BLaER1 treated with 17β-estradiol and CSF1 and Interleukin-3, amounts not matched to agents 10 nM and 100 nM (cell line): ENCODE measurements at regions not wholly inside any gene's neighbourhood (a gene's known extent, or its start where the extent isn't known, plus 50 kb on each side); places are given as distances from the start of the nearest gene placed in this dataset.

Source experiments
- H3K27ac ChIP-seq, 11 experiments: shearing (Covaris generic); formaldehyde crosslinking; 2 replicates each; pipeline ENCODE4 v1.8.1; 2022
- H3K27me3 ChIP-seq, 11 experiments: shearing (Covaris generic); formaldehyde crosslinking; 2 replicates each; pipeline ENCODE4 v1.8.1; 2022
- H3K36me3 ChIP-seq, 11 experiments: shearing (Covaris generic); formaldehyde crosslinking; 2 replicates each; pipeline ENCODE4 v1.8.1; 2022
- H3K4me1 ChIP-seq, 10 experiments: shearing (Covaris generic); formaldehyde crosslinking; 2 replicates each; pipeline ENCODE4 v1.8.1; 2022
- H3K4me2 ChIP-seq, 11 experiments: shearing (Covaris generic); formaldehyde crosslinking; 2 replicates each; pipeline ENCODE4 v1.8.1; 2022
- H3K4me3 ChIP-seq, 10 experiments: shearing (Covaris generic); formaldehyde crosslinking; 2 replicates each; pipeline ENCODE4 v1.8.1; 2022
- H3K9ac ChIP-seq, 11 experiments: shearing (Covaris generic); formaldehyde crosslinking; 2 replicates each; pipeline ENCODE4 v1.8.1; 2022
- H3K9me3 ChIP-seq, 11 experiments: shearing (Covaris generic); formaldehyde crosslinking; replicated peaks in 1 of 11; 2 replicates each; pipeline ENCODE4 v1.8.1; 2022
- H4K20me1 ChIP-seq, 11 experiments: shearing (Covaris generic); formaldehyde crosslinking; 2 replicates each; pipeline ENCODE4 v1.8.1; 2022
- Cebpa-rat ChIP-seq, 11 experiments: shearing (Covaris generic); IDR thresholded peaks; 2 replicates each; pipeline ENCODE4 v1.8.1; 2022

DNA sequence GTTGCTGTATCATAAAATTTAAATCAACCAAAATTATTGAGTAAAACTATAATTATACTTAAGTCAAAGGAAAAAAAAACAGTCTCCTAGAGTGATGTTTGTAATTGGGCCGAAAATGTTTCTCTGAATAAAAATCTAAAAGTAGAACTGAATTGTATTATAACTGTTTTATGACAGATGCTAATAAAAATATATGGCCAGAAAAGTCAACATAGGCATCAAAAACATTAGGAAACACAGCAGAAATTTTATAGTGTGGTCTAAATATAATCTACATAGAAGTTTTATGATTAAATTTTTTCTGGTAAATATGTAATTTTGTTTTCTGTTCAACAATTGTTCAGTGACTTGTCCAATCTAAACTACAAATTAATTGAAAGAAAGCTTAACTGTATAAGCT, 277.8 kb downstream of the ALX1 start:
- Histone ChIP-seq H3K9ac (no peak overlapping the region), H3K4me3 (no peak overlapping the region), H3K27ac (no peak overlapping the region), H3K27me3 (no peaks in the 10 kb centered on the region), H3K4me2 (no peak overlapping the region), H3K4me1 (no peaks in the 10 kb centered on the region), H4K20me1 (no peaks in the 10 kb centered on the region), H3K9me3 (no peaks in the 10 kb centered on the region), H3K36me3 (no peaks in the 10 kb centered on the region)
- TF ChIP-seq Cebpa-rat (IDR thresholded peaks at IDR 0.05): no peak

DNA sequence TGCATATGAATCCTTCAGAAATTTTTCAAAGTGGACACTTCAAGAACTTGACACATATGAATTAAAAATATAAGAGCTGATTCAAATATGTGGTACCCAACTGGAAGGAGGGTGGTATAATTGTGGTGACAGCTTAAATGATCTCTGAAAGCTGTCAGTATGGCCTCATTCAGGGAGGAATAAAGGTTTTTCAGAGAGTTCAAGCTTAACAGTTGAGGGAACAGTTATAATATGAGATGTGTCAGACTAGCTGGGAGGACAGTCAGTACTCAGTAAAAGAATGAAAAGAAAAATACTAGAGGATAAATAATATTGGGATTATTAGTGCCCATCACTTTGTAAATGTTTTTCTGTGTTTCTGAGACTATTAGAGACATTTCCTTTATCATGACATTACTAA, 277.5 kb downstream of the RASSF9 start:
- no peaks in the 10 kb centered on the region for H3K27me3 ChIP-seq
- no peak overlapping the region for H3K4me3 ChIP-seq
- H3K36me3 ChIP-seq: no peaks in the 10 kb centered on the region
- no peak overlapping the region for H3K9ac ChIP-seq
- no peak overlapping the region for H3K4me2 ChIP-seq
- no peaks in the 10 kb centered on the region for H4K20me1 ChIP-seq
- H3K9me3 ChIP-seq: no peaks in the 10 kb centered on the region
- no peak for TF ChIP-seq Cebpa-rat (IDR thresholded peaks at IDR 0.05)
- no peaks in the 10 kb centered on the region for H3K4me1 ChIP-seq
- H3K27ac ChIP-seq: no peak overlapping the region

DNA sequence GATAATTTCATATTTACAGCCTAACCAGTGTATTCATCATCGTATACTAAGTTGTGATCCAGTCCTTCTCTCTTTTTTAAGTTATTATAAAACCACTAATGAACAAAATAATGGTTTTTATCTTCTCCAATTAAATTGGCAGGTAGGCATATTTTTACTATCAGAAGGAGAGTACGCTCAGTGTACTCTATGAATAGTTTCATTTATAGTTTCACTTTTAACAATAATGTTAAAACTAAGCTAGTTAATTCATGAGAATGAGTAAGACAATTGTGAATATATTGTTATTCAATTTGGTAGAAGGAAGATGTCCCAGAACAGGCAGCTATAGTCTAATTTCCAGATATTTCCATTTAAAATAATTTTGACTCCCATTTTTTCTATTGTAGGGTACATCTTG, 277.1 kb downstream of the RASSF9 start:
- no peak for TF ChIP-seq Cebpa-rat (IDR thresholded peaks at IDR 0.05)
- H3K9ac ChIP-seq: no peak overlapping the region
- H3K9me3 ChIP-seq: no peaks in the 10 kb centered on the region
- no peak overlapping the region for H3K27ac ChIP-seq
- H3K4me2 ChIP-seq: no peak overlapping the region
- H4K20me1 ChIP-seq: no peaks in the 10 kb centered on the region
- H3K4me1 ChIP-seq: no peaks in the 10 kb centered on the region
- no peak overlapping the region for H3K4me3 ChIP-seq
- H3K36me3 ChIP-seq: no peaks in the 10 kb centered on the region
- H3K27me3 ChIP-seq: no peaks in the 10 kb centered on the region

DNA sequence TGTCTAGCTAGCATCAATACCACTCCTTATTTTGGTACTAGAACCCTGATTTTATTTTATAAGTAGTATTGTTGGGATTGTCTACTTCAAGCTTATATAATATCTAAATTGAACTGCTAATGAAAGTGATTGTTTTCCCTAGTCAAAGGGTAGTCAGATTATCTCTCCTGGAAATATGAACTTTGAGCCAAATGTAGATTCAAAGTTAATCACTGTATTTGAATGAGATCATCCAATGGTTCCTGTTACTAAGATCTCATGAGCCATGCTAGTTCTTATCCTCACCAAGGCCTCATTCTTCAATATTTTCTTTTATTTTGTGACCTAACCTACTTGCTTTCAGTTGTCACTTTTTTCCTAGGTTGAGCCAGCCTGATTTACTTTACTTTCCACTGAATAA, 276.7 kb downstream of the RASSF9 start:
- Histone ChIP-seq H3K4me1 (no peaks in the 10 kb centered on the region), H3K9ac (no peak overlapping the region), H3K36me3 (no peaks in the 10 kb centered on the region), H3K4me2 (no peak overlapping the region), H4K20me1 (no peaks in the 10 kb centered on the region), H3K4me3 (no peak overlapping the region), H3K9me3 (no peaks in the 10 kb centered on the region), H3K27me3 (no peaks in the 10 kb centered on the region), H3K27ac (no peak overlapping the region)
- TF ChIP-seq Cebpa-rat (IDR thresholded peaks at IDR 0.05): no peak

DNA sequence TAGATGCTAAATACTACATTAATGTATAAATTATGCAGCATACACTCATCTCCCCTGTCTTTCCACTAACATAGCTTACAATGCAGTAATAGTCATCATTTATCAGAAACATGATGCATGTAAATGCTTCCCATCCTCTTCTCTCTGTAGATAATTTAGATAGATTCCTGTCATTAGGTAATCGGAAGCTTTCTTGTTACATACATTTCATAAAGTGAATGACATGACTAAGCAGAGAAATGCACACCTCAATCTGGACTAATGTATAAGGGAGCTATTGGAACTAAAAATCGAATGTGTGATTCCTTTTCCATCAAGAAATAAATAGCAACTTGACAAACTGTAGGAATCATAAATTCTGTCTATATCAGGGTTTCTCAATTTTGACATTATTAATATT, 273.4 kb downstream of the RASSF9 start:
- no peak for TF ChIP-seq Cebpa-rat (IDR thresholded peaks at IDR 0.05)
- no peaks in the 10 kb centered on the region for H3K9me3 ChIP-seq

DNA sequence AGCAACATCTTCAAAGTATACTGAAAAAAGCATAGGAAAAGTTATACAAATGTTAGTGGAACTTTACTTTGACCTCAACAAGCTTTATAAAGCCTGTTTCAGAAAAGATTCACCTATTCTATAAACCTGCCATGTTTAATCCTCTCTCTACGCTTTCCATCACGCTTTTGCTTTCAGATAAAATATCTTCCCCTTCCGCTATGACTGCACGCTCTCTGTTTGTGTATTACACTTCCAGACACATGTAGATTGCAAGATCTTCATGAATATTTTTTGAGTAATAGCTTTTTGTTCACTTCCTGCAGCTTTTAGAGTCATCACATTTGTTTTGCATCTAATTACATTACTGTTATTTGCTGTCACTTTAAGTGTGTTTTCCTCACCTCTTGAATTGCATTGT, 271.4 kb downstream of the RASSF9 start:
- Histone ChIP-seq H3K4me1 (no peaks in the 10 kb centered on the region), H3K36me3 (no peaks in the 10 kb centered on the region), H3K27ac (no peak overlapping the region), H3K27me3 (no peaks in the 10 kb centered on the region), H3K4me3 (no peak overlapping the region), H4K20me1 (no peaks in the 10 kb centered on the region), H3K9me3 (no peaks in the 10 kb centered on the region), H3K4me2 (no peak overlapping the region), H3K9ac (no peak overlapping the region)
- TF ChIP-seq Cebpa-rat (IDR thresholded peaks at IDR 0.05): no peak

More for the DNA sequence above, 273.4 kb downstream of the RASSF9 start:
- Histone ChIP-seq H3K9ac (no peak overlapping the region), H3K27me3 (no peaks in the 10 kb centered on the region), H3K36me3 (no peaks in the 10 kb centered on the region), H3K27ac (no peak overlapping the region), H3K4me2 (no peak overlapping the region), H4K20me1 (no peaks in the 10 kb centered on the region), H3K4me1 (no peaks in the 10 kb centered on the region), H3K4me3 (no peak overlapping the region)

DNA sequence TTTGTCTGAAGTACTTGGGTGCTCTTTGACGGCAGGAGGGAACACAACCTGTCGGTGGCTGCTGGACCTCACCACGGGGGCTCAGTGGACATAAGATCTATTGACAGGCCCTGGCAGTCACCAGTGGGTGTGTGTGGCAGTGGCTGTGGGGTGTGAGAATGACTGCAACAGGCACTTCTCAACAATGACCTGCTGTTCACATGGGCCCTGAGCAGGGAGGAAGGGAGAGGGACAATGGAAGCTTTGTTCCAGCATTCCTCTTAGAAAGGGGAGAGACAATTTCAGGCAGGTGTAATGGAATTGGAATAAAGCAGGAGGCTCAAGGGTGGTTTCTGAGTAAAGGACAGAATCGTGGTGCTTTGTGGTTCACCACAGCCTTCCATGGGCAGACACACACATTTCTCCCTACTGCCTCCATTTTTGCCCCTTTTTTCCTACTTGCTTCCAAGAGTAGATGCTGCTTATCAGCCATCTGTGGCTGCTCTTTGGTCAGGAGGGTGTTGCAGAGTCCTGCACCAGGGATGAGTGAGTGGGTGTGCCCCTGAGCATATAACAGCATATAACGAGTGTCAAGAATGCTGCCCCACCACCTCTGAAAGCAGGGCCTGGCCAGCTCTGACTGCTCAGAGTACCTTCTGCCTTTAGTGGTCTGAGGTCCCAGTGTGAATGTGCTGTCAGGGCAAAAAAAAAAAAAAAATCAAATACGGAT, 267.7 kb downstream of the RASSF9 start:
- no peak overlapping the region for H3K9ac ChIP-seq
- no peaks in the 10 kb centered on the region for H3K36me3 ChIP-seq
- no peaks in the 10 kb centered on the region for H3K9me3 ChIP-seq
- H3K4me3 ChIP-seq: no peak overlapping the region
- TF ChIP-seq Cebpa-rat (IDR thresholded peaks at IDR 0.05): no peak
- H4K20me1 ChIP-seq: no peaks in the 10 kb centered on the region
- no peaks in the 10 kb centered on the region for H3K27me3 ChIP-seq
- H3K27ac ChIP-seq: no peak overlapping the region
- no peak overlapping the region for H3K4me2 ChIP-seq
- H3K4me1 ChIP-seq: no peaks in the 10 kb centered on the region

DNA sequence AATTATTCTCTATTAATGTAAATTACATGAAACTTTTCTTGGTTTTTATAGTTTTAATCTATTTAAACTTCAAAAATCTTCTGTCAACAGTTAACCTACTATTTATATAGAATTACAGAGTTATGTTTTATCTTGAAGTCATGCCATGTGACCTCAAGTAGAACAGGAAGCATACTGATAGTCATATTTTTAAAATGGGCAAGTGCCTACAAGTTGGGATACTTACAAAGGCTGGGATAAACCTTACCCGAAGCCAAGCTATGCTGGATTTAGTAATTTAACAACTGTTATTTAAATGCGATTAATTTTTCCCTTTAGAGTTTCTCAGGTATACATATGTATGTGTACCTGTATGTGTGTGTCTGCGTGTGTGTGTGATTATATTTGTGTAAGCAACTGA, 266.9 kb downstream of the RASSF9 start:
- no peaks in the 10 kb centered on the region for H3K36me3 ChIP-seq

DNA sequence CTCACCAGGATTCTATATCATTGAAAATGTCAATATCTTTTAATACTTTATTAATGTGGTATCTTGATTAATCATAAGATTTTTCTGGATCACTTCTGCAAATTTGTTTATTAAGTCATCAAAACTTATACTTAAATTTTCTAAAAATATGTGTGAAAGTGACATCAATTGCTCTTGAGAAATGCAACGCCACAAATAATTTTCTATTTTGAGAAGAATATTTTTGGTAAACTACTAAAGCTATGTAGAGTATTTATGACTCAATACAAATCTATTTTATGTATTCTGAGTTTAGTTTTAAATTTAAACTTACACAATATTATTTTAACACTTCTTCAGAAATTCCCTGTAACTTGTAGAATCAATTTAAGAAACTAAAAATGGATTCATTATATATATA, 263.3 kb downstream of the RASSF9 start:
- Histone ChIP-seq H3K4me1 (no peaks in the 10 kb centered on the region), H4K20me1 (no peaks in the 10 kb centered on the region), H3K4me2 (no peak overlapping the region), H3K4me3 (no peak overlapping the region), H3K27ac (no peak overlapping the region), H3K36me3 (no peaks in the 10 kb centered on the region), H3K9me3 (no peaks in the 10 kb centered on the region), H3K27me3 (no peaks in the 10 kb centered on the region), H3K9ac (no peak overlapping the region)
- TF ChIP-seq Cebpa-rat (IDR thresholded peaks at IDR 0.05): no peak

More for the DNA sequence above, 266.9 kb downstream of the RASSF9 start:
- no peak overlapping the region for H3K9ac ChIP-seq
- TF ChIP-seq Cebpa-rat (IDR thresholded peaks at IDR 0.05): no peak
- no peaks in the 10 kb centered on the region for H3K9me3 ChIP-seq
- no peaks in the 10 kb centered on the region for H3K27me3 ChIP-seq
- no peak overlapping the region for H3K4me3 ChIP-seq
- no peaks in the 10 kb centered on the region for H3K4me1 ChIP-seq
- H3K4me2 ChIP-seq: no peak overlapping the region
- no peak overlapping the region for H3K27ac ChIP-seq
- H4K20me1 ChIP-seq: no peaks in the 10 kb centered on the region

DNA sequence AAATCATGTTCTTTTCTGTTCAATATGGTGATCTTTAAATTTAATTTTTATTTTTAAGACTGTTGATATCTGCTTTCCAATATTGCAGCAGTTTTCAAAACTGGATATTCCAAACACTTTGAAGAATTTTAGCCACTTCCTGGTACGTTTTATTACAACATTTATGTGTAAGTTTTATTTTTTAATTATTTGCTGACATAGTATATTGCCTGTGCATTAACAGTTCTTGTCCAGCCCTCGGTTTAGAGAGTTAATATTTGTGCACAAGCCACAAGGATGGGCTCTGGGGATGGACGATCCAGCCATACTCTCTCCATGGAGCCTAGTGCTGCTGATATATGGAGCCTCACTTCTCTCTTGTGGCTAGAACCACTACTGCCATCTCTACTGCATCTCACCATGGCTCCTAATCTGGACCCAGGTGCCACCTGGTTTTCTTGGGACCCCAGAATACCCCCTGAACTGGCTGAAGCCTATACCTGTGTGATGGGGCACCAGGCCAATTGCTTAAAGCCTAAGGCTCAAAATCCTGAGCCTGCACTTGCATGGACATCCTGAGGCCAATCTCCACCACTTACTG, 262.5 kb downstream of the RASSF9 start:
- Histone ChIP-seq H3K4me2 (no peak overlapping the region), H3K4me1 (no peaks in the 10 kb centered on the region), H3K9ac (no peak overlapping the region), H3K4me3 (no peak overlapping the region), H3K27ac (no peak overlapping the region), H4K20me1 (no peaks in the 10 kb centered on the region), H3K36me3 (no peaks in the 10 kb centered on the region), H3K27me3 (no peaks in the 10 kb centered on the region), H3K9me3 (no peaks in the 10 kb centered on the region)
- TF ChIP-seq Cebpa-rat (IDR thresholded peaks at IDR 0.05): no peak
